ENCODE measurements at regions not wholly inside any gene's neighbourhood (a gene's known extent, or its start where the extent isn't known, plus 50 kb on each side); places are given as distances from the start of the nearest gene placed in this dataset.

DNA sequence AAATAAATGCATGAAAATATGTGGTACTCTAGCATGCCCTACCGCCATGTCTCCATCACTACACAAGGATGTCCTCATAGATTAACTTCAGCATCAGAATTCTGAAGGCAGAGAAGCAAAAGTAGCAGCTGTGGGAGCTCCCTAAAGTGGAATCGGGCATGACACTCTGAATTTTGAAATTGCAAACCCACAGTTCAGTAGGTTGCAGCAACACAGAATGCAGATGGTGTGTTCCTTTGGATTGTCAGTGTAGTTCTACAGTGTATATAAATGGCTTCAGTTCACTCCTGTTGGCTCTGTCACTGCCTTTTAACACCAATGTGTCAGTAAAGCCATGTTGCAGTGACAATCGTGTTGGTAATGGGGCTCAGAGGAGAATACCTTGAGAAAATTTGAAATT lies 973.6 kb upstream of the WWC1 start:
- TF ChIP-seq, protein P1, sequence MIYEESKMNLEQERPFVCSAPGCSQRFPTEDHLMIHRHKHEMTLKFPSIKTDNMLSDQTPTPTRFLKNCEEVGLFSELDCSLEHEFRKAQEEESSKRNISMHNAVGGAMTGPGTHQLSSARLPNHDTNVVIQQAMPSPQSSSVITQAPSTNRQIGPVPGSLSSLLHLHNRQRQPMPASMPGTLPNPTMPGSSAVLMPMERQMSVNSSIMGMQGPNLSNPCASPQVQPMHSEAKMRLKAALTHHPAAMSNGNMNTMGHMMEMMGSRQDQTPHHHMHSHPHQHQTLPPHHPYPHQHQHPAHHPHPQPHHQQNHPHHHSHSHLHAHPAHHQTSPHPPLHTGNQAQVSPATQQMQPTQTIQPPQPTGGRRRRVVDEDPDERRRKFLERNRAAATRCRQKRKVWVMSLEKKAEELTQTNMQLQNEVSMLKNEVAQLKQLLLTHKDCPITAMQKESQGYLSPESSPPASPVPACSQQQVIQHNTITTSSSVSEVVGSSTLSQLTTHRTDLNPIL (CRISPR knock-in tag; IDR thresholded peaks at IDR 0.05; ENCODE audit: low read depth), result no peak
- TF ChIP-seq, protein P2, sequence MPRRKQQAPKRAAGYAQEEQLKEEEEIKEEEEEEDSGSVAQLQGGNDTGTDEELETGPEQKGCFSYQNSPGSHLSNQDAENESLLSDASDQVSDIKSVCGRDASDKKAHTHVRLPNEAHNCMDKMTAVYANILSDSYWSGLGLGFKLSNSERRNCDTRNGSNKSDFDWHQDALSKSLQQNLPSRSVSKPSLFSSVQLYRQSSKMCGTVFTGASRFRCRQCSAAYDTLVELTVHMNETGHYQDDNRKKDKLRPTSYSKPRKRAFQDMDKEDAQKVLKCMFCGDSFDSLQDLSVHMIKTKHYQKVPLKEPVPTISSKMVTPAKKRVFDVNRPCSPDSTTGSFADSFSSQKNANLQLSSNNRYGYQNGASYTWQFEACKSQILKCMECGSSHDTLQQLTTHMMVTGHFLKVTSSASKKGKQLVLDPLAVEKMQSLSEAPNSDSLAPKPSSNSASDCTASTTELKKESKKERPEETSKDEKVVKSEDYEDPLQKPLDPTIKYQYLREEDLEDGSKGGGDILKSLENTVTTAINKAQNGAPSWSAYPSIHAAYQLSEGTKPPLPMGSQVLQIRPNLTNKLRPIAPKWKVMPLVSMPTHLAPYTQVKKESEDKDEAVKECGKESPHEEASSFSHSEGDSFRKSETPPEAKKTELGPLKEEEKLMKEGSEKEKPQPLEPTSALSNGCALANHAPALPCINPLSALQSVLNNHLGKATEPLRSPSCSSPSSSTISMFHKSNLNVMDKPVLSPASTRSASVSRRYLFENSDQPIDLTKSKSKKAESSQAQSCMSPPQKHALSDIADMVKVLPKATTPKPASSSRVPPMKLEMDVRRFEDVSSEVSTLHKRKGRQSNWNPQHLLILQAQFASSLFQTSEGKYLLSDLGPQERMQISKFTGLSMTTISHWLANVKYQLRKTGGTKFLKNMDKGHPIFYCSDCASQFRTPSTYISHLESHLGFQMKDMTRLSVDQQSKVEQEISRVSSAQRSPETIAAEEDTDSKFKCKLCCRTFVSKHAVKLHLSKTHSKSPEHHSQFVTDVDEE (CRISPR knock-in tag; IDR thresholded peaks at IDR 0.05), result no peak
- TF ChIP-seq TOX (CRISPR knock-in tag; IDR thresholded peaks at IDR 0.05; ENCODE audit: borderline replicate concordance) (no peak), ZNF8 (CRISPR knock-in tag; IDR thresholded peaks at IDR 0.05) (no peak), ZFP3 (CRISPR knock-in tag; IDR thresholded peaks at IDR 0.05) (no peak), ISL1 (CRISPR knock-in tag; IDR thresholded peaks at IDR 0.05) (no peak)
- TF ChIP-seq, protein P3, sequence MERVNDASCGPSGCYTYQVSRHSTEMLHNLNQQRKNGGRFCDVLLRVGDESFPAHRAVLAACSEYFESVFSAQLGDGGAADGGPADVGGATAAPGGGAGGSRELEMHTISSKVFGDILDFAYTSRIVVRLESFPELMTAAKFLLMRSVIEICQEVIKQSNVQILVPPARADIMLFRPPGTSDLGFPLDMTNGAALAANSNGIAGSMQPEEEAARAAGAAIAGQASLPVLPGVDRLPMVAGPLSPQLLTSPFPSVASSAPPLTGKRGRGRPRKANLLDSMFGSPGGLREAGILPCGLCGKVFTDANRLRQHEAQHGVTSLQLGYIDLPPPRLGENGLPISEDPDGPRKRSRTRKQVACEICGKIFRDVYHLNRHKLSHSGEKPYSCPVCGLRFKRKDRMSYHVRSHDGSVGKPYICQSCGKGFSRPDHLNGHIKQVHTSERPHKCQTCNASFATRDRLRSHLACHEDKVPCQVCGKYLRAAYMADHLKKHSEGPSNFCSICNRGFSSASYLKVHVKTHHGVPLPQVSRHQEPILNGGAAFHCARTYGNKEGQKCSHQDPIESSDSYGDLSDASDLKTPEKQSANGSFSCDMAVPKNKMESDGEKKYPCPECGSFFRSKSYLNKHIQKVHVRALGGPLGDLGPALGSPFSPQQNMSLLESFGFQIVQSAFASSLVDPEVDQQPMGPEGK (CRISPR knock-in tag; IDR thresholded peaks at IDR 0.05; ENCODE audit: borderline replicate concordance), result no peak

All from SK-N-SH treated with all-trans-retinoic acid at 6 μM for 48 hours (cell line).